ENCODE measurements at regions not wholly inside any gene's neighbourhood (a gene's known extent, or its start where the extent isn't known, plus 50 kb on each side); places are given as distances from the start of the nearest gene placed in this dataset.

DNA sequence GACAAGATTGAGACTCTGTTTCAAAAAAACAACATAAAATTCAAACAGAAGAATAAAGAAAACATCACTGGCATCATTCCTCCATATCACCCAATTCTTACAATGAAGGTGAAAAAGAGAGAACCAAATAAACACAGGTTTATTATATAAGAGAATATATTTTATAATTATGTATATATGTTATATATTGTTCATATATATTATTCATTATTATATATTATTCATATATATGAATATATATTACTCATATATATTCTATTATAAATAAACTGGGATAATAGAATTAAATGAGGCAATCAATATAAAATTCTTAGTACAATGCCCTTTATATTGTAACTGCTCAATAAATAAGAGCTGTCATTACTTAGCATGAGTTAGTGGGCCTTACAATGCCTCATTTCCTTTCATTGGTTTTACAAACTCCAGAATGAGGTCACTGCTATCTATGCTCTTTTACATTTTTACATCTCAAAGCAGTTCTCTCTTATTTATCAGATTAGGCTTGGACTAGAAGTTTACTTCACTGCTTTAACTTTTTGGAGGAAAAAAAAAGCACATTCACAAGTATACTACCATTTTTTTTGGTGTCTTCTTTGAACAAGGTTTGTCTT is 135.5 kb upstream of the TTC14 start:
- TF ChIP-seq, protein P1, sequence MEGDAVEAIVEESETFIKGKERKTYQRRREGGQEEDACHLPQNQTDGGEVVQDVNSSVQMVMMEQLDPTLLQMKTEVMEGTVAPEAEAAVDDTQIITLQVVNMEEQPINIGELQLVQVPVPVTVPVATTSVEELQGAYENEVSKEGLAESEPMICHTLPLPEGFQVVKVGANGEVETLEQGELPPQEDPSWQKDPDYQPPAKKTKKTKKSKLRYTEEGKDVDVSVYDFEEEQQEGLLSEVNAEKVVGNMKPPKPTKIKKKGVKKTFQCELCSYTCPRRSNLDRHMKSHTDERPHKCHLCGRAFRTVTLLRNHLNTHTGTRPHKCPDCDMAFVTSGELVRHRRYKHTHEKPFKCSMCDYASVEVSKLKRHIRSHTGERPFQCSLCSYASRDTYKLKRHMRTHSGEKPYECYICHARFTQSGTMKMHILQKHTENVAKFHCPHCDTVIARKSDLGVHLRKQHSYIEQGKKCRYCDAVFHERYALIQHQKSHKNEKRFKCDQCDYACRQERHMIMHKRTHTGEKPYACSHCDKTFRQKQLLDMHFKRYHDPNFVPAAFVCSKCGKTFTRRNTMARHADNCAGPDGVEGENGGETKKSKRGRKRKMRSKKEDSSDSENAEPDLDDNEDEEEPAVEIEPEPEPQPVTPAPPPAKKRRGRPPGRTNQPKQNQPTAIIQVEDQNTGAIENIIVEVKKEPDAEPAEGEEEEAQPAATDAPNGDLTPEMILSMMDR (IDR thresholded peaks at IDR 0.05) = no peak
- TF ChIP-seq POLR2A (IDR thresholded peaks at IDR 0.05) = no peak

Measured in suprapubic skin (tissue), 3 donors.